A549 (cell line): ENCODE measurements at regions not wholly inside any gene's neighbourhood (a gene's known extent, or its start where the extent isn't known, plus 50 kb on each side); places are given as distances from the start of the nearest gene placed in this dataset.

Source experiments
- ATAC-seq, 2 experiments: fragments of 200-7000 bp in 1 of 2; fragments of >200 bp in 1 of 2; cut with Nextera tagmentation in 1 of 2; cut with Tn5 transposase in 1 of 2; 3 replicates each; pipeline versions ENCODE4 v1.8.0 to v1.9.1; 2018 to 2020; ENCODE audit warnings: mild to moderate bottlenecking in 1 of 2, moderate library complexity in 1 of 2
- CTCF ChIA-PET: fragments of 300-600 bp; sonication (Branson Sonifier 250); formaldehyde crosslinking; extraction: SDS; loops from one replicate; lab custom pipeline; 2021; ENCODE audit warnings: antibody characterized with exemption, inconsistent platforms; lab: Yijun Ruan, JAX
- POLR2A ChIA-PET: fragments of 350-600 bp; formaldehyde crosslinking; extraction: SDS; loops from one replicate; lab custom pipeline; 2021; ENCODE audit warnings: antibody characterized with exemption, inconsistent platforms; lab: Yijun Ruan, JAX
- DNase-seq, 2 experiments: peaks; one replicate each; pipeline versions ENCODE4 v3.0.0 to v3.0.0-alpha.2; 2011 to 2016; ENCODE audit warnings: low read depth in 1 of 2, low spot score in 1 of 2
- FAIRE-seq: peaks from 2 replicates; lab custom pipeline; 2011; peaks lifted over from hg19 to GRCh38; lab: Jason Lieb, UNC
- H3K27ac ChIP-seq, 2 experiments: fragments of >200 bp; sonication (Bioruptor Twin); formaldehyde crosslinking; 3 replicates each; pipeline ENCODE4 v1.5.1; 2016 to 2017
- H3K4me1 ChIP-seq: fragments of >200 bp; sonication (Bioruptor Twin); formaldehyde crosslinking; 3 replicates; pipeline ENCODE4 v1.6.1; 2016
- H3K4me2 ChIP-seq: fragments of >200 bp; sonication (Bioruptor Twin); formaldehyde crosslinking; 3 replicates; pipeline ENCODE4 v1.6.1; 2016
- H3K4me3 ChIP-seq: fragments of >200 bp; sonication (Bioruptor Twin); formaldehyde crosslinking; 3 replicates; pipeline ENCODE4 v1.5.1; 2016
- H3K9me3 ChIP-seq: fragments of >200 bp; sonication (Bioruptor Twin); formaldehyde crosslinking; 3 replicates; pipeline ENCODE4 v1.6.1; 2016
- EHF ChIP-seq: fragments of 250-450 bp; sonication (Bioruptor Pico); IDR thresholded peaks from 2 replicates; pipeline ENCODE4 v1.5.0; 2020; ENCODE audit warnings: mild to moderate bottlenecking
- GATA3 ChIP-seq: IDR thresholded peaks from 2 replicates; pipeline ENCODE4 v1.6.1; 2012; ENCODE audit warnings: borderline replicate concordance
- HOXB13 ChIP-seq: fragments of 250-450 bp; sonication (Bioruptor Pico); IDR thresholded peaks from 2 replicates; pipeline ENCODE4 v1.5.0; 2020; ENCODE audit warnings: low read depth, mild to moderate bottlenecking, moderate library complexity
- KDM1A ChIP-seq: fragments of 200-600 bp; sonication (generic); IDR thresholded peaks from 2 replicates; pipeline ENCODE4 v1.6.1; 2016; ENCODE audit warnings: low read depth, mild to moderate bottlenecking
- KDM5A ChIP-seq: fragments of 200-600 bp; sonication (generic); IDR thresholded peaks from 2 replicates; pipeline ENCODE4 v1.6.1; 2016; ENCODE audit warnings: antibody characterized with exemption, mild to moderate bottlenecking
- MYC ChIP-seq: IDR thresholded peaks from 2 replicates; pipeline ENCODE4 v1.6.1; 2012; ENCODE audit warnings: mild to moderate bottlenecking, inconsistent platforms, low read length, improper control_type of control experiment, borderline replicate concordance
- NR3C1 ChIP-seq: fragments of >200 bp; sonication (Bioruptor Twin); formaldehyde crosslinking; IDR thresholded peaks from 3 replicates; pipeline ENCODE4 v1.6.1; 2017
- RAD21 ChIP-seq, 2 experiments: fragments of >200 bp in 1 of 2; sonication (Bioruptor Twin) in 1 of 2; formaldehyde crosslinking in 1 of 2; IDR thresholded peaks in 1 of 2; conservative IDR thresholded peaks in 1 of 2; 2 replicates in 1 of 2; 3 replicates in 1 of 2; pipeline ENCODE4 v1.6.1; 2012 to 2018; ENCODE audit warnings: inconsistent platforms in 1 of 2
- RFX5 ChIP-seq: fragments of 450-650 bp; IDR thresholded peaks from 2 replicates; pipeline ENCODE4 v1.7.1; 2014; ENCODE audit warnings: antibody characterized with exemption, mild to moderate bottlenecking, moderate library complexity
- RNF2 ChIP-seq: fragments of 200-600 bp; sonication (generic); IDR thresholded peaks from 2 replicates; pipeline ENCODE4 v1.6.1; 2016; ENCODE audit warnings: low read depth, mild to moderate bottlenecking, antibody characterized with exemption, moderate library complexity, borderline replicate concordance
- TP53 ChIP-seq: fragments of 250-450 bp; sonication (Bioruptor Pico); IDR thresholded peaks from 2 replicates; pipeline ENCODE4 v1.5.0; 2021; ENCODE audit warnings: mild to moderate bottlenecking, moderate library complexity
- ZC3H11A ChIP-seq: fragments of 450-650 bp; IDR thresholded peaks from 2 replicates; pipeline ENCODE4 v1.6.1; 2014; ENCODE audit warnings: antibody characterized with exemption, mild to moderate bottlenecking
- ZFP36 ChIP-seq: fragments of 450-650 bp; IDR thresholded peaks from 2 replicates; pipeline ENCODE4 v1.6.1; 2014; ENCODE audit warnings: borderline replicate concordance; ENCODE audit not compliant: partially characterized antibody
- ZSCAN20 ChIP-seq: fragments of 250-450 bp; sonication (Bioruptor Pico); IDR thresholded peaks from 2 replicates; pipeline ENCODE4 v1.8.0; 2022; ENCODE audit warnings: mild to moderate bottlenecking, moderate library complexity
- WGBS: methylation state at CpG from one replicate; pipeline ENCODE4 v1.1.6; 2017; ENCODE audit errors: missing lambda C conversion rate; 5-methylcytosine and 5-hydroxymethylcytosine counted together
- TF ChIP-seq, protein P1 (sequence below): fragments of 150-350 bp; IDR thresholded peaks from 2 replicates; pipeline ENCODE4 v1.6.1; 2014; ENCODE audit warnings: low read depth, mild to moderate bottlenecking, low read length
- TF ChIP-seq, protein P2 (sequence below): fragments of >200 bp; sonication (Bioruptor Twin); formaldehyde crosslinking; IDR thresholded peaks from 3 replicates; pipeline ENCODE4 v1.5.1; 2016
- TF ChIP-seq, protein P3 (sequence below): fragments of >200 bp; sonication (Bioruptor Twin); formaldehyde crosslinking; IDR thresholded peaks from 3 replicates; pipeline ENCODE4 v1.6.1; 2016
- TF ChIP-seq, protein P4 (sequence below): IDR thresholded peaks from 2 replicates; pipeline ENCODE4 v1.6.1; 2012
- TF ChIP-seq, protein P5 (sequence below): fragments of 200-600 bp; sonication (generic); IDR thresholded peaks from 2 replicates; pipeline ENCODE4 v1.6.1; 2016; ENCODE audit warnings: antibody characterized with exemption, mild to moderate bottlenecking, moderate library complexity
- TF ChIP-seq, protein P6 (sequence below): IDR thresholded peaks from 2 replicates; pipeline ENCODE4 v1.6.1; 2012; ENCODE audit warnings: low read depth, borderline replicate concordance

DNA sequence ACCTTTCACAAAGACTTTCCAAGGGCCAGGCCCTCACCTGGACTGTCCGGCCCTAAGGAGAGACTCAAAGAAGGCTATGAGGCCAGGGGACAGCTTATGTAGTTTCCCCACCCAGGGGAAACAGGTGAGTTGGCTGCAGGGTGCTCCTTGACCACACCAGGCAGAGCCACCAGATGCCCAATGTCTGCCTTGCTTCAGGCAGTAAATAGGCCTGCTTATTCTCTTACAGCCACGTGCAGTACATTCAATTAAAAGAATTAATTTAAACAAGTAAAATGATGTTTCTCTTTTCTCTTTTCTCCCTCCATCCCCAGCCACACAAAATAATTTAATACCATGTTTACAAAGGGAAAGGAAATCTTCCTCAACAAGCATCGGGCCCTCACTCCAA lies 66.6 kb upstream of the ABLIM1 start:
- TF ChIP-seq ZFP36, result no peak
- TF ChIP-seq, protein P1, sequence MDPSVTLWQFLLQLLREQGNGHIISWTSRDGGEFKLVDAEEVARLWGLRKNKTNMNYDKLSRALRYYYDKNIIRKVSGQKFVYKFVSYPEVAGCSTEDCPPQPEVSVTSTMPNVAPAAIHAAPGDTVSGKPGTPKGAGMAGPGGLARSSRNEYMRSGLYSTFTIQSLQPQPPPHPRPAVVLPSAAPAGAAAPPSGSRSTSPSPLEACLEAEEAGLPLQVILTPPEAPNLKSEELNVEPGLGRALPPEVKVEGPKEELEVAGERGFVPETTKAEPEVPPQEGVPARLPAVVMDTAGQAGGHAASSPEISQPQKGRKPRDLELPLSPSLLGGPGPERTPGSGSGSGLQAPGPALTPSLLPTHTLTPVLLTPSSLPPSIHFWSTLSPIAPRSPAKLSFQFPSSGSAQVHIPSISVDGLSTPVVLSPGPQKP, result no peak
- TF ChIP-seq, protein P2, sequence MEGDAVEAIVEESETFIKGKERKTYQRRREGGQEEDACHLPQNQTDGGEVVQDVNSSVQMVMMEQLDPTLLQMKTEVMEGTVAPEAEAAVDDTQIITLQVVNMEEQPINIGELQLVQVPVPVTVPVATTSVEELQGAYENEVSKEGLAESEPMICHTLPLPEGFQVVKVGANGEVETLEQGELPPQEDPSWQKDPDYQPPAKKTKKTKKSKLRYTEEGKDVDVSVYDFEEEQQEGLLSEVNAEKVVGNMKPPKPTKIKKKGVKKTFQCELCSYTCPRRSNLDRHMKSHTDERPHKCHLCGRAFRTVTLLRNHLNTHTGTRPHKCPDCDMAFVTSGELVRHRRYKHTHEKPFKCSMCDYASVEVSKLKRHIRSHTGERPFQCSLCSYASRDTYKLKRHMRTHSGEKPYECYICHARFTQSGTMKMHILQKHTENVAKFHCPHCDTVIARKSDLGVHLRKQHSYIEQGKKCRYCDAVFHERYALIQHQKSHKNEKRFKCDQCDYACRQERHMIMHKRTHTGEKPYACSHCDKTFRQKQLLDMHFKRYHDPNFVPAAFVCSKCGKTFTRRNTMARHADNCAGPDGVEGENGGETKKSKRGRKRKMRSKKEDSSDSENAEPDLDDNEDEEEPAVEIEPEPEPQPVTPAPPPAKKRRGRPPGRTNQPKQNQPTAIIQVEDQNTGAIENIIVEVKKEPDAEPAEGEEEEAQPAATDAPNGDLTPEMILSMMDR, result no peak
- no peak for TF ChIP-seq KDM1A
- TF ChIP-seq ZC3H11A, result no peak
- TF ChIP-seq, protein P3, sequence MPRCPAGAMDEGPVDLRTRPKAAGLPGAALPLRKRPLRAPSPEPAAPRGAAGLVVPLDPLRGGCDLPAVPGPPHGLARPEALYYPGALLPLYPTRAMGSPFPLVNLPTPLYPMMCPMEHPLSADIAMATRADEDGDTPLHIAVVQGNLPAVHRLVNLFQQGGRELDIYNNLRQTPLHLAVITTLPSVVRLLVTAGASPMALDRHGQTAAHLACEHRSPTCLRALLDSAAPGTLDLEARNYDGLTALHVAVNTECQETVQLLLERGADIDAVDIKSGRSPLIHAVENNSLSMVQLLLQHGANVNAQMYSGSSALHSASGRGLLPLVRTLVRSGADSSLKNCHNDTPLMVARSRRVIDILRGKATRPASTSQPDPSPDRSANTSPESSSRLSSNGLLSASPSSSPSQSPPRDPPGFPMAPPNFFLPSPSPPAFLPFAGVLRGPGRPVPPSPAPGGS, result no peak
- TF ChIP-seq RNF2, result no peak
- TF ChIP-seq KDM5A, result no peak
- no peak for TF ChIP-seq NR3C1
- TF ChIP-seq HOXB13 (CRISPR knock-in tag), result no peak
- TF ChIP-seq GATA3, result no peak
- TF ChIP-seq RFX5, result no peak
- TF ChIP-seq, protein P4, sequence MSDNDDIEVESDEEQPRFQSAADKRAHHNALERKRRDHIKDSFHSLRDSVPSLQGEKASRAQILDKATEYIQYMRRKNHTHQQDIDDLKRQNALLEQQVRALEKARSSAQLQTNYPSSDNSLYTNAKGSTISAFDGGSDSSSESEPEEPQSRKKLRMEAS, result no peak
- no peak for TF ChIP-seq ZSCAN20 (CRISPR knock-in tag)
- no peak for TF ChIP-seq EHF (CRISPR knock-in tag)
- TF ChIP-seq TP53, result no peak
- no peak for TF ChIP-seq RAD21 (conservative IDR thresholded peaks at IDR 0.05 in 1 of 2, IDR thresholded peaks at IDR 0.05 in 1 of 2)
- TF ChIP-seq, protein P5, sequence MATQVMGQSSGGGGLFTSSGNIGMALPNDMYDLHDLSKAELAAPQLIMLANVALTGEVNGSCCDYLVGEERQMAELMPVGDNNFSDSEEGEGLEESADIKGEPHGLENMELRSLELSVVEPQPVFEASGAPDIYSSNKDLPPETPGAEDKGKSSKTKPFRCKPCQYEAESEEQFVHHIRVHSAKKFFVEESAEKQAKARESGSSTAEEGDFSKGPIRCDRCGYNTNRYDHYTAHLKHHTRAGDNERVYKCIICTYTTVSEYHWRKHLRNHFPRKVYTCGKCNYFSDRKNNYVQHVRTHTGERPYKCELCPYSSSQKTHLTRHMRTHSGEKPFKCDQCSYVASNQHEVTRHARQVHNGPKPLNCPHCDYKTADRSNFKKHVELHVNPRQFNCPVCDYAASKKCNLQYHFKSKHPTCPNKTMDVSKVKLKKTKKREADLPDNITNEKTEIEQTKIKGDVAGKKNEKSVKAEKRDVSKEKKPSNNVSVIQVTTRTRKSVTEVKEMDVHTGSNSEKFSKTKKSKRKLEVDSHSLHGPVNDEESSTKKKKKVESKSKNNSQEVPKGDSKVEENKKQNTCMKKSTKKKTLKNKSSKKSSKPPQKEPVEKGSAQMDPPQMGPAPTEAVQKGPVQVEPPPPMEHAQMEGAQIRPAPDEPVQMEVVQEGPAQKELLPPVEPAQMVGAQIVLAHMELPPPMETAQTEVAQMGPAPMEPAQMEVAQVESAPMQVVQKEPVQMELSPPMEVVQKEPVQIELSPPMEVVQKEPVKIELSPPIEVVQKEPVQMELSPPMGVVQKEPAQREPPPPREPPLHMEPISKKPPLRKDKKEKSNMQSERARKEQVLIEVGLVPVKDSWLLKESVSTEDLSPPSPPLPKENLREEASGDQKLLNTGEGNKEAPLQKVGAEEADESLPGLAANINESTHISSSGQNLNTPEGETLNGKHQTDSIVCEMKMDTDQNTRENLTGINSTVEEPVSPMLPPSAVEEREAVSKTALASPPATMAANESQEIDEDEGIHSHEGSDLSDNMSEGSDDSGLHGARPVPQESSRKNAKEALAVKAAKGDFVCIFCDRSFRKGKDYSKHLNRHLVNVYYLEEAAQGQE, result no peak
- TF ChIP-seq, protein P6, sequence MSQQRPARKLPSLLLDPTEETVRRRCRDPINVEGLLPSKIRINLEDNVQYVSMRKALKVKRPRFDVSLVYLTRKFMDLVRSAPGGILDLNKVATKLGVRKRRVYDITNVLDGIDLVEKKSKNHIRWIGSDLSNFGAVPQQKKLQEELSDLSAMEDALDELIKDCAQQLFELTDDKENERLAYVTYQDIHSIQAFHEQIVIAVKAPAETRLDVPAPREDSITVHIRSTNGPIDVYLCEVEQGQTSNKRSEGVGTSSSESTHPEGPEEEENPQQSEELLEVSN, result no peak
- no peak for TF ChIP-seq MYC
- Histone ChIP-seq H3K27ac (peak overlapping the region in 1 of 2 experiments; percentile 42; a peak in 1 of 6 replicates), H3K4me2 (0 out of 3 replicates have a peak overlapping the region, but pooled peaks have one; percentile 7), H3K9me3 (no peaks in the 10 kb centered on the region), H3K4me1 (peaks cover 17% of the 10 kb centered on the region), H3K4me3 (no peak overlapping the region)
- DNase-seq, result no peak
- FAIRE-seq, result no peak
- ChIA-PET CTCF (interaction anchor here (1.9 kb wide), 1 partner anchor 61 kb away, joined by 5 read pairs; no protein-coding TSS in a partner anchor), POLR2A (no interaction called here)
- WGBS, result 87% methylated on average over 2 of the region's 3 CpGs
- ATAC-seq, result no peak
